CD4-positive, CD25-positive, alpha-beta regulatory T cell (primary cell): ENCODE measurements at regions not wholly inside any gene's neighbourhood (a gene's known extent, or its start where the extent isn't known, plus 50 kb on each side); places are given as distances from the start of the nearest gene placed in this dataset.
"Not testable (repeated sequence)": the region's sequence is repeated elsewhere in the genome, so short reads cannot be mapped to it uniquely, and the experiment has no call there.

Experiments used
- ATAC-seq, 2 donors: fragments of 150-1000 bp; cut with Tn5 transposase; one replicate each; pipeline ENCODE4 v1.10.0; 2021; ENCODE audit warnings: low read depth in 2 of 2, moderate number of reproducible peaks in 2 of 2, moderate library complexity in 1 of 2
- DNase-seq, 3 donors: peaks; one replicate each; pipeline versions ENCODE4 v3.0.0 to v3.0.0-alpha.2; 2012 to 2022; ENCODE audit warnings: mixed read lengths in 1 of 3
- H3K27ac ChIP-seq: one replicate; pipeline ENCODE4 v1.7.0; 2013; ENCODE audit warnings: mild to moderate bottlenecking, low read length; ENCODE audit not compliant: insufficient read depth, poor library complexity, severe bottlenecking
- H3K27me3 ChIP-seq: one replicate; pipeline ENCODE4 v1.7.0; 2013; ENCODE audit warnings: low read length; ENCODE audit not compliant: control insufficient read depth, insufficient read depth
- H3K36me3 ChIP-seq: one replicate; pipeline ENCODE4 v1.7.0; 2013; ENCODE audit warnings: mild to moderate bottlenecking, low read length, moderate library complexity; ENCODE audit not compliant: control insufficient read depth, insufficient read depth
- H3K4me1 ChIP-seq: 2 replicates; pipeline ENCODE4 v1.7.0; 2013; ENCODE audit warnings: mild to moderate bottlenecking, low read length; ENCODE audit not compliant: insufficient read depth, control insufficient read depth, poor library complexity, severe bottlenecking
- H3K4me3 ChIP-seq: one replicate; pipeline ENCODE4 v1.7.0; 2013; ENCODE audit warnings: low read depth, mild to moderate bottlenecking, low read length, moderate library complexity
- H3K9me3 ChIP-seq, 2 experiments: 1 replicate in 1 of 2; 2 replicates in 1 of 2; pipeline ENCODE4 v1.7.0; 2013; ENCODE audit warnings: low read length in 2 of 2, mild to moderate bottlenecking in 1 of 2, moderate library complexity in 1 of 2; ENCODE audit not compliant: control insufficient read depth in 2 of 2
- H3K27ac Mint-ChIP-seq, 3 donors: one replicate each; pipeline ENCODE4 v1.8.0; 2020 to 2022; ENCODE audit warnings: mild to moderate bottlenecking in 3 of 3, mixed read lengths in 3 of 3, moderate library complexity in 2 of 3
- H3K27me3 Mint-ChIP-seq: one replicate; pipeline ENCODE4 v1.8.0; 2022; ENCODE audit warnings: mild to moderate bottlenecking, mixed read lengths
- H3K36me3 Mint-ChIP-seq: one replicate; pipeline ENCODE4 v1.8.0; 2020; ENCODE audit warnings: mixed read lengths
- H3K4me1 Mint-ChIP-seq, 4 donors: one replicate each; pipeline ENCODE4 v1.8.0; 2020 to 2022; ENCODE audit warnings: mixed read lengths in 4 of 4, mild to moderate bottlenecking in 1 of 4
- H3K4me3 Mint-ChIP-seq, 4 donors: one replicate each; pipeline ENCODE4 v1.8.0; 2020 to 2022; ENCODE audit warnings: mild to moderate bottlenecking in 4 of 4, mixed read lengths in 4 of 4, moderate library complexity in 3 of 4
- H3K9me3 Mint-ChIP-seq, 7 donors: one replicate each; pipeline ENCODE4 v1.8.0; 2020 to 2022; ENCODE audit warnings: mixed read lengths in 7 of 7, mild to moderate bottlenecking in 3 of 7, moderate library complexity in 2 of 7

DNA sequence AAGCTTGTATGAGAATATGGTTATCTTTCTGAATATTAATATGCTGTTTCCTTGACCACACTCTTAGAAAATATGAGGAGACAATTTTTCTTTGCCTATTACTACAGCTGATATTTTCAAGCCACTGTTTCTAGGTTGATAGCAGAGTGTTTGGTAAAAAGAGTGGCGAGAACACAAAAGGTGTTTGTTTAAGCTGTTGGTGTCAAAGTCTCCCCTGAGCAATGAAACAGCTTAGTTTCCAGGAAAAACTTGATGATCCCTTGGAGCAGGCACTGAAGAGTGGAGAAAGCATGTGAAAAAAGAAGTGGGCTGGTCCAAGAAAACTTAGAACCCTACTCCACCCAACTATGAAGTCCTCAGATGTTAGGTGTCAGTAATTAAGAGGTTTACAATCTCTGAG lies 182.7 kb downstream of the TFAP2B start:
- Histone ChIP-seq H3K4me3 (no peak overlapping the region), H3K27me3 (no peaks in the 10 kb centered on the region), H3K9me3 (no peaks in the 10 kb centered on the region), H3K27ac (no peak overlapping the region), H3K36me3 (no peaks in the 10 kb centered on the region), H3K4me1 (no peaks in the 10 kb centered on the region)
- ATAC-seq: no peak
- no peaks in the 10 kb centered on the region for H3K27me3 Mint-ChIP-seq
- no peak overlapping the region for H3K27ac Mint-ChIP-seq
- H3K4me1 Mint-ChIP-seq: no peaks in the 10 kb centered on the region
- no peak for DNase-seq
- no peak overlapping the region for H3K4me3 Mint-ChIP-seq
- peaks cover 0 to 11% (median 2%) of the 10 kb centered on the region in 7 donors for H3K9me3 Mint-ChIP-seq
- no peaks in the 10 kb centered on the region for H3K36me3 Mint-ChIP-seq

DNA sequence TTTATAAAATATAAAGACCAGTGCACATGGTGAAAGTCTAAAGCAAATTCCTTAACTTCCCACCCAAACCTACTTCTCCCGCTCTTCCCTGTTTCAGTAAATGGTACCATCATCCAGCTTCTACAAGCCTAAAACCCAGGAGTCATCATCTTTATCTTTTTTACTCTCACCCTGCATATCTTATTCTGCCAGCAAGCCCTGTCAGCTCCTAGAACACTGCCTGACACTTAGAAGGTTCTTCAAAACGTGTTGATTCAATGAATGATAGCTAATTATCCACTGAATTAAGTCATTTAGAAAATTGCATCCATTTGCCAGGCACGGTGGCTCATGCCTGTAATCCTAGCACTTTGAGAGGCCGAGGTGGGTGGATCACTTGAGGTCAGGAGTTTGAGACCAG lies 185.7 kb downstream of the TFAP2B start:
- Mint-ChIP-seq H3K4me1 (no peaks in the 10 kb centered on the region), H3K4me3 (no peak overlapping the region), H3K9me3 (peaks cover 0 to 11% (median 2%) of the 10 kb centered on the region in 7 donors), H3K36me3 (no peaks in the 10 kb centered on the region), H3K27ac (no peak overlapping the region), H3K27me3 (no peaks in the 10 kb centered on the region)
- no peak for DNase-seq
- no peak overlapping the region for H3K27ac ChIP-seq
- no peak for ATAC-seq
- no peaks in the 10 kb centered on the region for H3K4me1 ChIP-seq
- H3K36me3 ChIP-seq: no peaks in the 10 kb centered on the region
- H3K27me3 ChIP-seq: no peaks in the 10 kb centered on the region
- no peak overlapping the region for H3K4me3 ChIP-seq
- H3K9me3 ChIP-seq: no peaks in the 10 kb centered on the region

- Histone ChIP-seq H3K27me3 (no peaks in the 10 kb centered on the region), H3K36me3 (no peaks in the 10 kb centered on the region), H3K27ac (no peak overlapping the region), H3K4me1 (no peaks in the 10 kb centered on the region), H3K9me3 (no peaks in the 10 kb centered on the region), H3K4me3 (no peak overlapping the region)
- H3K4me3 Mint-ChIP-seq: no peak overlapping the region
- no peaks in the 10 kb centered on the region for H3K27me3 Mint-ChIP-seq
- no peaks in the 10 kb centered on the region for H3K4me1 Mint-ChIP-seq
- H3K36me3 Mint-ChIP-seq: no peaks in the 10 kb centered on the region
- DNase-seq (no peak), ATAC-seq (no peak)
- H3K9me3 Mint-ChIP-seq: peaks cover 0 to 12% (median 3%) of the 10 kb centered on the region in 7 donors
- no peak overlapping the region for H3K27ac Mint-ChIP-seq
These were observed 187.1 kb downstream of the TFAP2B start for GRCh38 chr6:51005779-51006178.

DNA sequence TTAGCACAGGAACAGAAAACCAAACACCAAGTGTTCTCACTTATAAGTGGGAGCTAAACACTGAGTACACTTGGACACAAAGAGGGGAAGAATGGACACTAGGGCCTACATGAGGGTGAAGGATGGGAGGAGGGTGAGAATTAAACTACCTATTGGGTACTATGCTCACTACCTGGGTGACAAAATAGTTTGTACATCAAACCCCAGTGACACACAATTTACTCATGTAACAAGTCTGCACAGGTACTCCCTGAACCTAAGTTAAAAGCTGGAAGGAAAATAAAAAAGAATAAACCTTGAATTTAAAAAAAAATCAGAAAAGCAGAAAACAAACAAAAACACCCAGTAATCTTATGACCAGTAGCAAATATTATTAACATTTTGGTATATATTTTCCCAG lies 188.6 kb downstream of the TFAP2B start:
- ATAC-seq (no peak), DNase-seq (no peak)
- no peak overlapping the region for H3K4me3 Mint-ChIP-seq
- Histone ChIP-seq H3K4me3 (no peak overlapping the region), H3K4me1 (no peaks in the 10 kb centered on the region), H3K36me3 (no peaks in the 10 kb centered on the region), H3K27me3 (no peaks in the 10 kb centered on the region), H3K27ac (no peak overlapping the region), H3K9me3 (no peaks in the 10 kb centered on the region)
- no peaks in the 10 kb centered on the region for H3K4me1 Mint-ChIP-seq
- no peak overlapping the region for H3K27ac Mint-ChIP-seq
- H3K27me3 Mint-ChIP-seq: peaks cover 2% of the 10 kb centered on the region
- peaks cover 0 to 12% (median 2%) of the 10 kb centered on the region in 7 donors for H3K9me3 Mint-ChIP-seq
- H3K36me3 Mint-ChIP-seq: no peaks in the 10 kb centered on the region

DNA sequence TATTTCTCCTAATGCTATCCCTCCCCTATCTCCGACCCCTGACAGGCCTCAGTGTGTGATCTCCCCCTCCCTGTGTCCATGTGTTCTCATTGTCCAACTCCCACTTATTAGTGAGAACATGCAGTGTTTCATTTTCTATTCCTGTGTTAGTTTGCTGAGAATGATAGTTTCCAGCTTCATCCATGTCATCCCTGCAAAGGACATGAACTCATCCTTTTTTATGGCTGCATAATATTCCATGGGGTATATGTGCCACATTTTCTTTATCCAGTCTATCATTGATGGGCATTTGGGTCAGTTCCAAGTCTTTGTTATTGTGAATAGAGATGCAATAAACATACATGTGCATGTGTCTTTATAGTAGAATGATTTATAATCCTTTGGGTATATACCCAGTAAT lies 190.0 kb downstream of the TFAP2B start:
- H3K27me3 Mint-ChIP-seq, H3K4me1 ChIP-seq, H3K27ac Mint-ChIP-seq, ATAC-seq, H3K36me3 ChIP-seq, H3K27me3 ChIP-seq, DNase-seq, H3K9me3 ChIP-seq, H3K4me3 ChIP-seq, H3K4me3 Mint-ChIP-seq, H3K36me3 Mint-ChIP-seq, H3K4me1 Mint-ChIP-seq, H3K27ac ChIP-seq: not testable (repeated sequence)
- H3K9me3 Mint-ChIP-seq: peaks cover 0 to 12% (median 2%) of the 10 kb centered on the region in 7 donors

DNA sequence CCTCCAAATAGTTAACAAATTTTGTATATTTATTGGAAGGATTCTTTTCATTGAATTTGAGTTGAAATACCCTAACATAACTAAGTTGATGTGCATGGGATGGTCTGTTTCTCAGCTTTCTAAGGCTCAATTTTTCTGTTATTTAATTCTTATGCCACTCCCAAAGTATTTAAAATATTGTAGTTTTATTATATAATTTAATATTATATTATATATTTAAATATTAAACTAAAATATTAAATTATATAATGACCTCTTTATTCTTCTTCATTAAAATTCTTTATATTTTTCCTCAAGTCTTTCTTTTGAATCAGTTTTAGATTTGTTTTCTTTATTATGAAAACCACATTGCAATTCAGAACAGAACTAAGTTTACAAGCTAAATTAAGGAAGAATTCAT lies 194.7 kb downstream of the TFAP2B start:
- Histone ChIP-seq H3K27me3 (no peaks in the 10 kb centered on the region), H3K36me3 (no peaks in the 10 kb centered on the region), H3K4me3 (no peak overlapping the region), H3K4me1 (no peaks in the 10 kb centered on the region), H3K9me3 (no peaks in the 10 kb centered on the region), H3K27ac (no peak overlapping the region)
- Mint-ChIP-seq H3K9me3 (peaks cover 0 to 8% (median 1%) of the 10 kb centered on the region in 7 donors), H3K27ac (no peak overlapping the region), H3K4me3 (no peak overlapping the region), H3K4me1 (no peaks in the 10 kb centered on the region), H3K36me3 (no peaks in the 10 kb centered on the region), H3K27me3 (peaks cover 4% of the 10 kb centered on the region)
- ATAC-seq (no peak), DNase-seq (no peak)

- H3K27ac Mint-ChIP-seq: no peak overlapping the region
- Histone ChIP-seq H3K9me3 (no peaks in the 10 kb centered on the region), H3K27me3 (no peaks in the 10 kb centered on the region), H3K4me3 (no peak overlapping the region), H3K4me1 (no peaks in the 10 kb centered on the region), H3K36me3 (no peaks in the 10 kb centered on the region), H3K27ac (no peak overlapping the region)
- ATAC-seq: no peak
- H3K4me1 Mint-ChIP-seq: no peaks in the 10 kb centered on the region
- H3K27me3 Mint-ChIP-seq: peaks cover 4% of the 10 kb centered on the region
- DNase-seq: no peak
- no peaks in the 10 kb centered on the region for H3K36me3 Mint-ChIP-seq
- no peak overlapping the region for H3K4me3 Mint-ChIP-seq
- H3K9me3 Mint-ChIP-seq: peaks cover 0 to 3% (median 0%) of the 10 kb centered on the region in 7 donors
These were observed 196.7 kb downstream of the TFAP2B start for GRCh38 chr6:51015394-51015793.

GRCh38 chr6:51016489-51016888 lies 197.8 kb downstream of the TFAP2B start:
- H3K27me3 Mint-ChIP-seq: peaks cover 4% of the 10 kb centered on the region
- H3K27ac Mint-ChIP-seq: no peak overlapping the region
- H3K9me3 Mint-ChIP-seq: peaks cover 0 to 2% (median 0%) of the 10 kb centered on the region in 7 donors
- no peaks in the 10 kb centered on the region for H3K4me1 ChIP-seq
- no peak overlapping the region for H3K27ac ChIP-seq
- no peaks in the 10 kb centered on the region for H3K9me3 ChIP-seq
- H3K27me3 ChIP-seq: no peaks in the 10 kb centered on the region
- ATAC-seq (no peak), DNase-seq (no peak)
- H3K4me3 Mint-ChIP-seq: no peak overlapping the region
- no peaks in the 10 kb centered on the region for H3K4me1 Mint-ChIP-seq
- no peaks in the 10 kb centered on the region for H3K36me3 Mint-ChIP-seq
- no peaks in the 10 kb centered on the region for H3K36me3 ChIP-seq
- H3K4me3 ChIP-seq: no peak overlapping the region
